ENCODE measurements at regions not wholly inside any gene's neighbourhood (a gene's known extent, or its start where the extent isn't known, plus 50 kb on each side); places are given as distances from the start of the nearest gene placed in this dataset.

- Histone ChIP-seq H3K9me3 (ENCODE audit: low read length) (no peaks in the 10 kb centered on the region), H3K9ac (ENCODE audit: low read length) (no peak overlapping the region), H3F3A (ENCODE audit: insufficient read depth, low read length) (no peaks in the 10 kb centered on the region), H3K27me3 (ENCODE audit: insufficient read depth, low read length) (no peaks in the 10 kb centered on the region), H4K20me1 (ENCODE audit: insufficient read depth, low read length) (no peaks in the 10 kb centered on the region), H3K4me1 (ENCODE audit: insufficient read depth, low read length, severe bottlenecking) (peaks cover 41% of the 10 kb centered on the region), H3K27ac (ENCODE audit: low read depth, low read length, poor library complexity, severe bottlenecking) (no peak overlapping the region), H3K9me2 (ENCODE audit: low read depth, low read length) (no peaks in the 10 kb centered on the region), H3K79me2 (ENCODE audit: insufficient read depth, low read length) (no peaks in the 10 kb centered on the region), H3K4me3 (ENCODE audit: low read depth, low read length, poor library complexity, severe bottlenecking) (no peak overlapping the region), H2AFZ (ENCODE audit: low read length) (no peak overlapping the region), H3K36me3 (ENCODE audit: insufficient read depth, low read length) (no peaks in the 10 kb centered on the region), H3K4me2 (ENCODE audit: low read length) (no peak overlapping the region)
- no peak for TF ChIP-seq EZH2 (IDR thresholded peaks at IDR 0.05; ENCODE audit: borderline replicate concordance, low read length)
- TF ChIP-seq CTCF (IDR thresholded peaks at IDR 0.05; ENCODE audit: low read length), result no peak
Measured at GRCh38 chr6:22057962-22058361, 238.9 kb downstream of the PRL start.

GRCh38 chr6:22059126-22059525 is 237.7 kb downstream of the PRL start:
- H3K4me2 ChIP-seq (ENCODE audit: low read length), result no peak overlapping the region
- TF ChIP-seq CTCF (IDR thresholded peaks at IDR 0.05; ENCODE audit: low read length), result no peak
- TF ChIP-seq EZH2 (IDR thresholded peaks at IDR 0.05; ENCODE audit: borderline replicate concordance, low read length), result no peak
- H3K9me2 ChIP-seq (ENCODE audit: low read depth, low read length), result no peaks in the 10 kb centered on the region
- no peaks in the 10 kb centered on the region for H3K27me3 ChIP-seq (ENCODE audit: insufficient read depth, low read length)
- no peaks in the 10 kb centered on the region for H3F3A ChIP-seq (ENCODE audit: insufficient read depth, low read length)
- peaks cover 53% of the 10 kb centered on the region for H3K4me1 ChIP-seq (ENCODE audit: insufficient read depth, low read length, severe bottlenecking)
- H3K4me3 ChIP-seq (ENCODE audit: low read depth, low read length, poor library complexity, severe bottlenecking), result no peak overlapping the region
- no peaks in the 10 kb centered on the region for H3K79me2 ChIP-seq (ENCODE audit: insufficient read depth, low read length)
- H3K36me3 ChIP-seq (ENCODE audit: insufficient read depth, low read length), result no peaks in the 10 kb centered on the region
- no peaks in the 10 kb centered on the region for H3K9me3 ChIP-seq (ENCODE audit: low read length)
- H4K20me1 ChIP-seq (ENCODE audit: insufficient read depth, low read length), result no peaks in the 10 kb centered on the region
- H2AFZ ChIP-seq (ENCODE audit: low read length), result no peak overlapping the region
- no peak overlapping the region for H3K9ac ChIP-seq (ENCODE audit: low read length)
- peak overlapping the region; percentile 33 for H3K27ac ChIP-seq (ENCODE audit: low read depth, low read length, poor library complexity, severe bottlenecking)

- Histone ChIP-seq H2AFZ (ENCODE audit: low read length) (no peak overlapping the region), H3K9me3 (ENCODE audit: low read length) (no peaks in the 10 kb centered on the region), H3K4me2 (ENCODE audit: low read length) (no peak overlapping the region)
Measured at GRCh38 chr6:22059946-22060345, 236.9 kb downstream of the PRL start.

More at GRCh38 chr6:22059946-22060345, 236.9 kb downstream of the PRL start:
- TF ChIP-seq CTCF (IDR thresholded peaks at IDR 0.05; ENCODE audit: low read length) (no peak), EZH2 (IDR thresholded peaks at IDR 0.05; ENCODE audit: borderline replicate concordance, low read length) (no peak)
- peaks cover 61% of the 10 kb centered on the region for H3K4me1 ChIP-seq (ENCODE audit: insufficient read depth, low read length, severe bottlenecking)
- H3K9ac ChIP-seq (ENCODE audit: low read length), result no peak overlapping the region
- no peak overlapping the region for H3K4me3 ChIP-seq (ENCODE audit: low read depth, low read length, poor library complexity, severe bottlenecking)
- no peaks in the 10 kb centered on the region for H4K20me1 ChIP-seq (ENCODE audit: insufficient read depth, low read length)
- H3K36me3 ChIP-seq (ENCODE audit: insufficient read depth, low read length), result no peaks in the 10 kb centered on the region
- peak overlapping the region; percentile 33 for H3K27ac ChIP-seq (ENCODE audit: low read depth, low read length, poor library complexity, severe bottlenecking)
- H3K9me2 ChIP-seq (ENCODE audit: low read depth, low read length), result no peaks in the 10 kb centered on the region
- no peaks in the 10 kb centered on the region for H3K79me2 ChIP-seq (ENCODE audit: insufficient read depth, low read length)
- H3F3A ChIP-seq (ENCODE audit: insufficient read depth, low read length), result no peaks in the 10 kb centered on the region
- H3K27me3 ChIP-seq (ENCODE audit: insufficient read depth, low read length), result no peaks in the 10 kb centered on the region

All from OCI-LY1 (cell line).